ENCODE measurements at regions not wholly inside any gene's neighbourhood (a gene's known extent, or its start where the extent isn't known, plus 50 kb on each side); places are given as distances from the start of the nearest gene placed in this dataset.

GRCh38 chr11:28756977-28757376, 648.8 kb downstream of the METTL15 start (continued):
- TF ChIP-seq PRDM2 (tag by site-specific recombination; IDR thresholded peaks at IDR 0.05; ENCODE audit: borderline replicate concordance) (no peak), ZNF837 (tag by site-specific recombination; IDR thresholded peaks at IDR 0.05) (no peak), ZNF292 (tag by site-specific recombination; IDR thresholded peaks at IDR 0.05; ENCODE audit: borderline replicate concordance, low read depth) (no peak), SP2 (tag by site-specific recombination; IDR thresholded peaks at IDR 0.05) (no peak), ZBTB1 (tag by site-specific recombination; IDR thresholded peaks at IDR 0.05) (no peak), ZNF843 (tag by site-specific recombination; IDR thresholded peaks at IDR 0.05) (no peak), ZNF785 (tag by site-specific recombination; IDR thresholded peaks at IDR 0.05) (no peak), ZNF658 (tag by site-specific recombination; IDR thresholded peaks at IDR 0.05) (no peak)

- ChIA-PET CTCF (no interaction called here), POLR2A (no interaction called here)
- Histone ChIP-seq H3K9me3 (ENCODE audit: control insufficient read depth, insufficient read depth, low read depth, low read length) (no peaks in the 10 kb centered on the region), H3K27ac (ENCODE audit: extremely low read depth, low read depth, low read length) (no peak overlapping the region), H3K4me3 (ENCODE audit: low read depth, low read length) (no peak overlapping the region), H3K36me3 (ENCODE audit: control insufficient read depth in 2 of 2, insufficient read depth in 1 of 2, low read length in 2 of 2) (no peaks in the 10 kb centered on the region), H3K4me1 (ENCODE audit: control insufficient read depth, insufficient read depth, low read length) (no peaks in the 10 kb centered on the region)
- TF ChIP-seq ZNF398 (tag by site-specific recombination; IDR thresholded peaks at IDR 0.05) = no peak
- TF ChIP-seq ZNF202 (tag by site-specific recombination; IDR thresholded peaks at IDR 0.05; ENCODE audit: borderline replicate concordance) = no peak
- TF ChIP-seq ZNF146 (tag by site-specific recombination; IDR thresholded peaks at IDR 0.05) = no peak
- TF ChIP-seq ZNF133 (tag by site-specific recombination; IDR thresholded peaks at IDR 0.05) = no peak
- no peak for TF ChIP-seq BCL11A (tag by site-specific recombination; IDR thresholded peaks at IDR 0.05; ENCODE audit: low read depth)
- no peak for TF ChIP-seq ZNF621 (tag by site-specific recombination; IDR thresholded peaks at IDR 0.05)
- no peak for TF ChIP-seq ZNF580 (tag by site-specific recombination; IDR thresholded peaks at IDR 0.05)
- TF ChIP-seq KLF8 (tag by site-specific recombination; IDR thresholded peaks at IDR 0.05) = no peak
- TF ChIP-seq MEIS1 (CRISPR knock-in tag; IDR thresholded peaks at IDR 0.05; ENCODE audit: borderline replicate concordance) = no peak
- no peak for TF ChIP-seq ZNF391 (tag by site-specific recombination; IDR thresholded peaks at IDR 0.05; ENCODE audit: borderline replicate concordance, low read depth)
- no peak for TF ChIP-seq ELK4 (IDR thresholded peaks at IDR 0.05; ENCODE audit: borderline replicate concordance, low read depth, low read length)
- TF ChIP-seq ZNF280D (tag by site-specific recombination; IDR thresholded peaks at IDR 0.05) = no peak
- TF ChIP-seq INSM2 (tag by site-specific recombination; IDR thresholded peaks at IDR 0.05) = no peak
- no peak for TF ChIP-seq KLF16 (tag by site-specific recombination; IDR thresholded peaks at IDR 0.05)
Measured at GRCh38 chr11:28743061-28743550, 634.9 kb downstream of the METTL15 start.
